ENCODE measurements at regions not wholly inside any gene's neighbourhood (a gene's known extent, or its start where the extent isn't known, plus 50 kb on each side); places are given as distances from the start of the nearest gene placed in this dataset.

DNA sequence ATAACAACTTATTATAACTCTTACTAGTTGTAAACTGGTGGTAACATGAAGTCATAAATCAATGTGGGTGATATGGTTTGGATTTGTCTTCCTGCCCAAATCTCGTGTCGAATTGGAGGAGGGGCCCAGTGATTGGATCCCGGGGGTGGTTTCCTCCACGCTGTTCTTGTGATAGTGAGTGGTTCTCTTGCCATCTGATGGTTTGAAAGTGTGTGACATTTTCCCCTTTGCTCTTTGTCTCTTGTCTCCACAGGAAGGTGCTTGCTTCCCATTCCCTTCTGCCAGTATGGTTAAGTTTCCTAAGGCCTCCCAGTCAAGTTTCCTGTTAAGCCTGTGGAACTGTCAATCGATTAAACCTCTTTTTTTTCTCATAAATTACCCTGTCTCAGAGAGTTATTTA is 321.6 kb downstream of the DSEL start:
- TF ChIP-seq, protein P1, sequence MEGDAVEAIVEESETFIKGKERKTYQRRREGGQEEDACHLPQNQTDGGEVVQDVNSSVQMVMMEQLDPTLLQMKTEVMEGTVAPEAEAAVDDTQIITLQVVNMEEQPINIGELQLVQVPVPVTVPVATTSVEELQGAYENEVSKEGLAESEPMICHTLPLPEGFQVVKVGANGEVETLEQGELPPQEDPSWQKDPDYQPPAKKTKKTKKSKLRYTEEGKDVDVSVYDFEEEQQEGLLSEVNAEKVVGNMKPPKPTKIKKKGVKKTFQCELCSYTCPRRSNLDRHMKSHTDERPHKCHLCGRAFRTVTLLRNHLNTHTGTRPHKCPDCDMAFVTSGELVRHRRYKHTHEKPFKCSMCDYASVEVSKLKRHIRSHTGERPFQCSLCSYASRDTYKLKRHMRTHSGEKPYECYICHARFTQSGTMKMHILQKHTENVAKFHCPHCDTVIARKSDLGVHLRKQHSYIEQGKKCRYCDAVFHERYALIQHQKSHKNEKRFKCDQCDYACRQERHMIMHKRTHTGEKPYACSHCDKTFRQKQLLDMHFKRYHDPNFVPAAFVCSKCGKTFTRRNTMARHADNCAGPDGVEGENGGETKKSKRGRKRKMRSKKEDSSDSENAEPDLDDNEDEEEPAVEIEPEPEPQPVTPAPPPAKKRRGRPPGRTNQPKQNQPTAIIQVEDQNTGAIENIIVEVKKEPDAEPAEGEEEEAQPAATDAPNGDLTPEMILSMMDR (IDR thresholded peaks at IDR 0.05; ENCODE audit: low read depth, low read length) = no peak
- DNase-seq (ENCODE audit: low read depth, low spot score) = no peak
- H3K4me3 ChIP-seq (ENCODE audit: low read depth, low read length) = no peak overlapping the region
- in situ Hi-C loops (cut with HindIII; ENCODE audit: low sequenced_read_pairs) = no loop called here

DNA sequence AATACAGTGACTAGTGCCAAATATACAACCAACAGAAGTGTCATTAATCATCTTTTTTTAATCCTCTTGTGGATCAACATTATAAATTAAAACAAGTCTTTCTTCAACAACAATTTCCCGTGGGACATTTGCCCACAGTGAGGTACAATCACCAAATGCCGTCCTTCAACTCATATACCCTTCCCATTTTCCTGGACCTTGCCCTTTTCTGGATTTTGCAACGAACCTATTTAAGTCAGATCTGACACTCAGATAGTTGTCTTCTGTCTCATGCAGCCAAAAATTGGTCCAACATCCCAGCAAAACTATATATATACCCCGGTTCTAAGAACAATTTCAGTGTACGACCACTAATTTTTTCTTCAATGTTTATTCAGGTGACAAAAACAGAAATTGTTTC is 324.0 kb downstream of the DSEL start:
- in situ Hi-C loops (cut with HindIII; ENCODE audit: low sequenced_read_pairs) = no loop called here
- TF ChIP-seq, protein P1 (IDR thresholded peaks at IDR 0.05; ENCODE audit: low read depth, low read length) = no peak
- no peak overlapping the region for H3K4me3 ChIP-seq (ENCODE audit: low read depth, low read length)
- no peak for DNase-seq (ENCODE audit: low read depth, low spot score)

DNA sequence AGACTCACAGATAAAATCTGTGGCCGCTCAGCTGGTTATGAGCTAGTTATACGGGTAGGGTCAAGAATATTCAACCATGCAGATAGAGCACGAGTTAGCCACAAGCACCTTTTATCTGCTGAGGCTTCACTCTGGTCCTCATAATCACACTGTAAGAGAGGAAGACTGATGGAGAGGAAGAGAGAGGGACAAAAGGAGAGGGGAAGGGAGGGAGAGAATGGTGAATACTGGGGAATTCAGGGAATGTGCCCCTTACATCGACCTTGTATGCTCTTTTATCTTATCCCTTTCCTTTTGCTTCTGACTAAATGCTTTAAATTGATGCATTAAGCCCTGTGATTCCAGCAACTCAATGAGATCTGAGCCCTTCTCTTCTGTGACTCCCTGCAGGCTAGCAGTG is 333.1 kb downstream of the DSEL start:
- TF ChIP-seq, protein P1 (IDR thresholded peaks at IDR 0.05; ENCODE audit: low read depth, low read length) = no peak
- no peak for DNase-seq (ENCODE audit: low read depth, low spot score)
- in situ Hi-C loops (cut with HindIII; ENCODE audit: low sequenced_read_pairs) = no loop called here
- no peak overlapping the region for H3K4me3 ChIP-seq (ENCODE audit: low read depth, low read length)

DNA sequence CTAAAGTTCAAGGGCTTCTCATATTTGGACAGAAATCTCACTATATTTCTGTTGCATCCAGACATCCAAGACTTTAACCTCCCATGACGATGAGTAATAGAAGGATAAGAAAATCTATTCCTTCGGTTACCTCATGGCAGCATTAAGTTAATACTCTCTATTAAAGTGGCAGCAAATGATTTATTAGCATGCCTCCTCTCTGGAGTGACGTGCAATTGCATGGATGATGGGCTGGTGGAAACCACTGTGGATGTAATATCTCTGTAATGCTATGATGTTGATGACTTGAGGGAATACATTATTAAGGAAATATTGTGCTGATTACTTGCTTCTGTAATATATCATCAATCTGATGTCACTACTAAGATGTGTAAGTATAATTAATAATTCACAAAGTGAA is 336.8 kb downstream of the DSEL start:
- in situ Hi-C loops (cut with HindIII; ENCODE audit: low sequenced_read_pairs) = no loop called here
- TF ChIP-seq, protein P1 (IDR thresholded peaks at IDR 0.05; ENCODE audit: low read depth, low read length) = no peak
- no peak overlapping the region for H3K4me3 ChIP-seq (ENCODE audit: low read depth, low read length)
- no peak for DNase-seq (ENCODE audit: low read depth, low spot score)

DNA sequence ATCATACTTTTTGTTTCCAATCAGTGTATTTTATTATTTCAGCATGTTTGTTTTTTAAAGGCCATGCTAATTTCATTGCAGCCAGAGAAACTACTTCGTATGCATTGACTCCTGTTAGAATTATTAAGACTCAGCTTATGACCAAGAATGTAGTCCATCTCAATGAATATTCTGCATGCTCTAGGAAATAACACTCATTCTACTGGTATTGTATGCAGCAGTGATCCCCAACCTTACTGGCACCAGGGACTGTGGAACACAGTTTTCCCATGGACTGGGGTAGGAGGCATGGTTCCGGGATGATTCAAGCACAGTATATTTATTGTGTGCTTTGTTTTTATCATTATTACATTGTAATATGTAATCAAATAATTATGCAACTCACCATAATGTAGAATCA is 356.9 kb downstream of the DSEL start:
- in situ Hi-C loops (cut with HindIII; ENCODE audit: low sequenced_read_pairs) = no loop called here
- TF ChIP-seq, protein P1 (IDR thresholded peaks at IDR 0.05; ENCODE audit: low read depth, low read length) = no peak
- DNase-seq (ENCODE audit: low read depth, low spot score) = no peak
- no peak overlapping the region for H3K4me3 ChIP-seq (ENCODE audit: low read depth, low read length)

DNA sequence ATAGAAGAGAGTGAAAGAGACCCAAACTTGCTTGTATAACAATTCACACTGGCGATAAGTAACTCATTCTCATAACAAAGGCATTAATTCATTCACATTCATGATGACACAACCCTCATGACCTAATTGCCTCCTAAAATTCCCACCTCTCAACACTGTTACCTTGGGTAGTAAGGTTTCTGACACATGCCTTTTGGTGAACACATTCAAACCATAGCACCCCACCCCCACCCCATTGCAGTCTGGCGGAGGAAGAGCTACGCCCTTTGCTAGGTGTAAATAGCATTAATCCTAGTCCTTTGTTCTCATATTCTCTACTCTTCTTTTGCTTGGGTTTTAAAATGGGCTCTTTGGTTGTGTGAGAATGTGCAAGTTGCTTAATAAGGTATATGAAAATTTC is 361.5 kb downstream of the DSEL start:
- TF ChIP-seq, protein P1 (IDR thresholded peaks at IDR 0.05; ENCODE audit: low read depth, low read length) = no peak
- in situ Hi-C loops (cut with HindIII; ENCODE audit: low sequenced_read_pairs) = no loop called here
- no peak for DNase-seq (ENCODE audit: low read depth, low spot score)
- H3K4me3 ChIP-seq (ENCODE audit: low read depth, low read length) = no peak overlapping the region

DNA sequence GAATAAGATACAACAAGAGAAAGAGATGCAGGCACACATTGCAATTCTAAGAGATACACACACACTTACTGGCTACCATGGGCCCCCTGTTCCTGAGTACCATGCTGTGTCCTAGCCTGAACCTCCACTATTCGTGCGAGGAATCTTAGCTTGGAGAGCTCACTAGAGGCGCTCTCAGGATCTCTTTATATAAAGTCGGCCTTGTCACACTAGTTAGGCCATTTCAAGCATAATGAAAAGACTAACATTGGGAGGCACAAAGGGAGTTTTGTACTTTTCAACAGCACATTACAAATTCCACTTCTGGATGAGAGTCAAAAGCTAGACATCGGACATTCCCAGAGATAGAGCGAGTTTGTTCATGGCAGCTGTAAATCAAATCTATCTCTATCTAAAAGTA is 365.2 kb downstream of the DSEL start:
- in situ Hi-C loops (cut with HindIII; ENCODE audit: low sequenced_read_pairs) = no loop called here
- H3K4me3 ChIP-seq (ENCODE audit: low read depth, low read length) = no peak overlapping the region
- DNase-seq (ENCODE audit: low read depth, low spot score) = no peak
- TF ChIP-seq, protein P1 (IDR thresholded peaks at IDR 0.05; ENCODE audit: low read depth, low read length) = no peak
